NCI-H774 (cell line): ENCODE measurements at regions not wholly inside any gene's neighbourhood (a gene's known extent, or its start where the extent isn't known, plus 50 kb on each side); places are given as distances from the start of the nearest gene placed in this dataset.

ENCODE experiments used
- DNase-seq: peaks from one replicate; lab custom pipeline; 2025; lab: John Stamatoyannopoulos, UW

DNA sequence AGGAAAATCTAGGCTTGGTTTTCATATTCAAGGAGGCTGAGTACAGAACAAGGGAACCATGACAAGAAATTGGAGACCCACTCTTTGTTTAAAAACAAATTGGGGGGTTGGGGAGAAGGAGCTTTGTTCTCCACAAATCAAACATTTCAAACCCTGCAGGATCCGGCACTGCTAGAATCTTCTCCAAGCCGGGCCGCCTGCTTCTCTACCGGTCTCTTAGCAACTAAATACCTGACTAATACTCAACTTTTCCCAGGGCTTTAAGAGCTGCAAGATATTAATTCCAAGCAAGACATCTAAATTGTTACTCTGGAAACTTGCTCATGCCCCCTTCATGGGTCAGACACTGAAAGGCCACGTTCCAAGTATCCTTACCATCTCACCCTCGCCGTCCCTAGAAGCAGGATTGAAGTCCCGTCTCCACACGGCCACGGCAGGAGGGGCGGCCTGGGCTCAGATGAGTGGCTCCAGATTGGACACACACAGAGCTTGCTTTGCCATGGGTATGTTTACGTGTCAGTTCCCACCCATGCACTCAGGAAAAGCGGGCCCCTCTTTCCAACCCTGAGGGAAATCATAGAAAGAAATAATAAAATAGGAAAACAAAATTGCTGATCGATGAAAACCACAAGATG lies 126.4 kb upstream of the CDH4 start:
- no peak for DNase-seq

DNA sequence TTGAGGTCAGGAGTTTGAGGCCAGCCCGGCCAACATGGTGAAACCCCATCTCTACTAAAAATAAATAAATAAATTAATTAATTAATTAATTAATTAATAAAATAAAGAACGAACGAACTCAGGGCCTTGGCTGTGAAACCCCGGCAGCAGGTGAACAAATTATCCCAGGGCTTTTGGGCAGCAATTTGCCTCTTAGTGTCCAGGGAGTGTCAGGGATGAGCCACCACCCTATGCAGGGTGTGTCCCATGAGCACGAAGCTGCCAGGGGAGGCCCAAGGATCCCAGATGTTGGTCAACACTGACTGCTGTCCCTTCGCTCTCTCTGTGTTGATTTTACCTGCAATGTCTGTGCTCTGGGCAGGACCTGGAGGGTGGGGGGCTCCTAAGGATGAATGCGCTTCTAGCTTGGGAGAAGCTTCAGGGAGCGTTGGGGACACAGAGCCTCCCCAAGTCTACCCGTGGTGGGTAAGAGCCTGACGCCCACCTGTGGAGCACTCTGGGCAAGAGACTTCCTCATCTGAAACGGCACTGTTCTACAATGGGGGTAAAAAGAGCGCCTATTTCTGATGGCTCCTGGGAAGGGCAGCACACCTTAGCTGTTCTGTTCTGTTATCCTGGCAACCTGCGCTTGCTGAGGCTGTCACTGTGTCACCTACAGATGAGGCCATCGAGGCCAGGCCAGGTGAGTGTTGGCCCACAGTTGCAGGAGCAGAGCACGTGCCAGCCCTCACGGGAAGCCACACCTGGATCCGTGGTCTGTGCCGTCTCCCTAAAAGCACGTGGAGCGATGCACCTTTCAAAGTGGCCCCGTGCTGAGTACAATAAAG lies 125.5 kb upstream of the CDH4 start:
- no peak for DNase-seq

DNA sequence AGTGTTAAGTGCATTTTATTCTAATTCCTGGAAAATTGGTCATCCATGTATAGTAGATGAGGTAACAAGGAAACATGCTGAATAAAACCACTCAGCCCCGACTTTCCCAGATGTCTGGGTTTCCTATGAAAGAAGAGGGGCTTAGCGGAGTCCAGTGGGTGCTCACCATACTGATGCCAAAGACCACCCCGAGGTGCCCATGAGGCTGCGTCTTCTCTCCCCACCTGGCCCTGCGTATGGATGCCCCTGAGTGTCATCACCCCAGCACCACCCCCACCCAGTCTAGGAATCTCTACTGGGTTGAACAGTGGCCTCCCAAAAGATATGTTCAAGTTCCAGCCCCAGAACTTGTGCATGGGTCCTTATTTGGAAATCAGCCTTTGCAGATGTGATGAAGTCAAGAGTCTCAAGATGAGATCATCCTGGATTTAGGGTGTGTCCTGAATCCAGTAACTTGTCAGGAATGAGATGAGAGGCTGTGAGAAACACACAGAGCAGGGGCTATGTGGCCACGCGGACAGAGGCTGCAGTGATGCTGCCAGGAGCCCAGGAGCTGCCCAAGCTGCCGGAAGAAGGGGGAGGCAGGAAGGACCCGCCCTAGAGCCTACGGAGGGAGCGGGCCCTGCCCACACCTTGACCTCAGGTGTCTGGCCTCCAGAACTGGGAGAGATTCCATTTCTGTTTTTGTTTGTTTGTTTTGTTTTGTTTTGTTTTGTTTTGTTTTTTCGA lies 124.6 kb upstream of the CDH4 start:
- DNase-seq: no peak

DNA sequence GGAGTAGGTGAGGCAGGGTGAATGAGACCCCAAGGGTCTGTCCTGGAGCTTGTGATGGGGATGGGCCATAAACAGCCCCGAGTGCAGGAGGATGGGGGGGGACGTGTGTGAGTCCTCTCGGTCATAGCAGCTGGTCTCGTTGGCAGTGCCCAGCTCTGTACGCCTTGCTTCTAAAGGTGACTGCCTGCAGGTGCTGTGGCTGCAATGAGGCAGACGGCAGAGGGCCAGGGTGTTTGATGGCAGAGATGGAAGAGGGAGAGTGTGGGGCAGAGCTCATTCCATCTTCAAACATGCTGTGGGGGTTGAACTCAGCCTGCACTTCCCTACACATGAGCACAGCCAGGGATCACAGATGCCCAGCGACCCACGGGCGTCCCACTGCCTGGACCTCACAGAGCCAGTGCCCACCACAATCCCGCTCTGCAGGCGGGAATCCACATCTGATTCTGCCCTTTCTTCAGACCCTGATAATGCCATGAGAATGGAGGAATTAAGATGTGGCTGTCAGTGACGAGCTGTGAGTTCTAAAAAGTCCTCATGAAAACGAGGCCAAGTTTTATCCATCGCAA lies 123.3 kb upstream of the CDH4 start:
- no peak for DNase-seq

DNA sequence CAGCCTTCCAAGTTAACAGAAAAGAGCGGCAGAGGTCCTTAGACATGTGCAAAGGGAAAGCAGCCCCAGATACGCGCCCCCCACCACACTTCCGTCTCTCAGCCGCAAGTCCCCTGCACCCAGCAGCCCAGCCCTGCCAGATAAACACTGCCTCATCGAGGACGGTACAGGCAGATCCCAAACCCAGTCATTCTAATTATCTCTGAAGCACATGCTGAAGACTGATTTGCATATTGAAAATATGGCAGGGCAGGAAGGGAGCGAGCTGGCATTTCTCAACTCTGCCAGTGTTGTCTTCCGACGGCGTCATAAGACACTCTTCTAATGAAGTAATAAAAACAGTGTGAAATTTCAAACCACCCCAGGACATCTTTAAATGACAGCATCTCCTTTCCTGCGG lies 122.8 kb upstream of the CDH4 start:
- DNase-seq: no peak

DNA sequence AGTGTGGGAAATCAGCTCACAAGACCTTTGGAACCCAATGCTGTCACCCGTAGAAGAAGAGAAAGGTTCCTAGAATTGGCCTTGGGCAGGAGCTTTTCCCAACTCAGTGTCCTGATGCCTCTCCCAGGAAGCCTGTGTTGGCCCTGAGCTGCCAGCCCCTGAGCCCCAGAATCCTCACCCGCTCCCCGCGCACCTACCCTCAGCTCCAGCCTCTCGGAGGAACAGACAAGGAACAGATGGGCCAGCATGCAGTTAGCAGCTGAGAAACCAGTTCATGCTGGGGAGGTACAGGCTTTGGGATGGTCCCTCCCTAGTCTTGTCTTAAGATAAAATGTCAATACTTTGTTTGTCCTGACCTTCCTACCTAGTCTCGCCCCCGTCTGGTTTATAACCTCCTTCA lies 121.9 kb upstream of the CDH4 start:
- no peak for DNase-seq

DNA sequence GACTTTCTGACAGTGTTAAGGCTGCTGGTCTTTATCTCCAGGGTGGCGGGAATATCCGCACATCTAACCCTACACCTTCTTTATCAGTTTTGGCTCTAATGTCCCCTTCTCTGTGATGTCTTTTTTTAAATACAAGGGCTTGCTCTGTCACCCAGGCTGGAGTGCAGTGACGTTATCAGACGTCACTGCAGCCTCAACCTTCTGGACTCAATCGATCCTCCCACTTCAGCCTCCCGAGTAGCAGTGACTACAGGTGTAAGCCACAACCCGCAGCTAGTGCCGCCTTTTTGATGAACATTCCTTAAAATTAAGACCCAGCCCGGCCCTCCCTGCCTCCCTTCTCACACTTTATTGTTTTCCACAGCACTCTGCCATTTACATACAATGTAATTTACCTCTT lies 120.1 kb upstream of the CDH4 start:
- no peak for DNase-seq

DNA sequence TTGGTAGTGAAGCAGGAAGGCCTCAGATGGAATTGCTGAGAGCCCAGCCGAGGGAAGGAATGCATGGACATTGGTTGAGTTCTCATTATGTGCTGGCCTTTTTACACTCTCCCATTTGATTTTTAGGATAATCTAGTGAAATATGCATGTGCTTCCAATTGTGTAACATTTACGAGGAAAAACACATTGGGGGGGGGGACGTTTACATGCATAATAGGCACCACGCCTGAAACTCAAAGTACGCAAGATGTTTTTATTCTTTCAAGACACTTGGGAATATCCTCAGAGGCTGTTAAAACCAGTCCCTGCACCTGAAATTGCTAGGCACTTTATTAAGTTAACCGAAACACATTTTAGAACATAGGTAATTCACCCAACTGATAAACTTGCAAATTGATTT lies 118.5 kb upstream of the CDH4 start:
- DNase-seq: no peak

DNA sequence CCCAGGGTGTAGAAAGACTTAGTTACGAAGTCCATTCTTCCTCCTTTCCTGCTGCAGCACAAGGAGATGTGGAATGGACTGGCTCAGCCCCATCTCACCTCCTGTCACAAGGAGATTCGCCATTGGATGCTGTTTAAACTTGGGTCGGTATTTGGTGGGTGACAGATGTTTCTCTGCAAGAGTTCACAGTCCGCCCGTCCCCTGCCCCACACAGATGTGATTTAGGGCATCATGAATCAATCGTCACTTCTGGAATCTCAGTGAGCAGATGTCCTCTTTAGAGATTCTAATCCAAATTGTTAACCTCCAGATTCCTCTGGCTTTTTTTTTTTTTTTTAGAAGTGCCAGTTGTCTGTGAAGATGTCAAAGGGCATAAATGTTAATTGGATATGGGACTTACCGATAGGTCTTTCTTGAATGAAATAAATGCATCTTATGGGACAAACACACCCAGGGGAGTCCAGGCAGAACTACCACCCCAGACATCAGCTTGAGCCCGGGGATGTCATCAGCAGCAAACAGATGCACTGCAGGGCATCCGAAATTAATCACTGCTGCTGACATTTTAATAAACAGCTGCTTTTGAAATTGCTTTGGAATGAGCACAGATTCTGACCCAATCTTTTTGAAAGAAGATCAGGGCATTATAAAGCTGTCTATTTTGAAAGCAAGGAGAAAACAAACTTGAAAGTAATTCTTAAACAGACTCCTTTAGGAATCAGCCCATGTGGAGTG lies 117.6 kb upstream of the CDH4 start:
- DNase-seq: no peak

DNA sequence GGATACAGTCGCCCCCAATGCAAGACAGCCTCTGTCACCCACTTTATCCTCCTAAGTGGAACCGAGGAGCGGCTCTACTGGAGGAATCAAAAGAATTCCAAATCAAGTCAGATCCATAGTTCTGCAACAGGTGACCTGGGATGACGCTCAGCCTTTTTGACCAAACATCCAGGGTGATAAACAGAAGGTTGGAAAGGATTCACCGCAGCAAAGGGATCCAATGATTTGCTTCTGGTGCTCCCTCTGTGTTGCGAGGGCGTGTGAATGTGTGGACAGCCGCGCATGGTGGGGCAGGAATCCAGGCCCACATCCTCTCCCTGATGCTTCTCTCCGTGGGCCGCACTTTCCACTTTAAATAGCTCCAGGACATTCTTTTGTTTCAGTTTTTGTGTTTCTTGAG lies 116.8 kb upstream of the CDH4 start:
- DNase-seq: no peak

DNA sequence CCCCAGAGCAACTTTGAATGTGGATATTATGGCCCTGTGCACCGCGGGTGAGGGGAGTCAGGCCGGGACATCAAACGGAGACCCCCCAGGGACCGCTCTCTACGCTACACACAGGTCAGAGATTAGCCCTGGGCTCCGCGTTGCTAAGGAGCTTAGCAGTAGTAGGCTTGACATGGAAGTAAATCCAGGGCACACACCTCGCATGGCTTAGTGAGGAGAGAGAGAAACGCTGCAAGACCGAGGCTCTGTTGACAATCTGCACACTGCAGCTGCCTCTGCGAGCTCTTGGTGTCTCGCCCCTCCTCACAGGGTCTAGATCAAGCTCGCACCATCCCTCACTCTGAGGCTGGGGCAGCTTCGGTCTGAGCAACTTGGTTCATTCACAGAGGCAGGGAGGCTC lies 116.1 kb upstream of the CDH4 start:
- no peak for DNase-seq

DNA sequence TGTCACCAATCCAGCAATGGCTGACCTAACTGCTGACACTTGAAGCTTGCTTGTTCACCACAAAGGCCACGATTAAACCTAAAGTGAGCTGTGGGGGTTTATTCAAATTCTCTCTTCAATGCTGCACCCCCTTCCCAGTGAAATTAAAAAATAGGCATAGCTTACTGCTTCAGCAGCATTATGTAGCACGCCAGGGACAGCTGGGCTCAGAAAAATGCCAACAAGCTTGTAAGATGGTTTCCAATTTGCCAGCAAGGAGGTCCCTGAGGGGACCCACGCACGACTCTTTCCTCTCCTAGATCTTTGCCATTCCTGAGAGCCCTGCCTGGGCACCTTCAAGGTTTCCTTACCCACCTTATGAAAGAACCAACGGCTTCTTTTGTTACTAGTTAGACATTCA lies 113.5 kb upstream of the CDH4 start:
- no peak for DNase-seq

DNA sequence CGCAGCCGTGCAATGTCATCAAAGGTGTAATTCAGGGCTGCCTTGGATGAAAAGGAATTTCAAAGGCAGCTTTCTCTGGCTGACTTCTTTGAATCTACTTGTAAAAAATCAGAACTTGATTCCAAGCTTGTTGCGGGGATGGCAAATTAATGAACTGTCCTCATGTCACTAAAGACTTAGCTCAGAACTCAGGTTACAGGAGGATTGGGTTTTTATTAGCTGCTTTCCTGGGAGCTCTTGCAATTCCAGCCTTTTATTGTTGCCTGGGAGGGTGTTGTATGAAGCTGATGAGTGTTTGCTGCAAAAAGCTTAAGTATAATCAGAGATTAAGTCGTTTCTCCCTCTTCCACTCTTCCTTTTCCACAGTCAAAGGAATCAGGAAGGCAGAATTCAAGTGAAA lies 113.0 kb upstream of the CDH4 start:
- DNase-seq: no peak

DNA sequence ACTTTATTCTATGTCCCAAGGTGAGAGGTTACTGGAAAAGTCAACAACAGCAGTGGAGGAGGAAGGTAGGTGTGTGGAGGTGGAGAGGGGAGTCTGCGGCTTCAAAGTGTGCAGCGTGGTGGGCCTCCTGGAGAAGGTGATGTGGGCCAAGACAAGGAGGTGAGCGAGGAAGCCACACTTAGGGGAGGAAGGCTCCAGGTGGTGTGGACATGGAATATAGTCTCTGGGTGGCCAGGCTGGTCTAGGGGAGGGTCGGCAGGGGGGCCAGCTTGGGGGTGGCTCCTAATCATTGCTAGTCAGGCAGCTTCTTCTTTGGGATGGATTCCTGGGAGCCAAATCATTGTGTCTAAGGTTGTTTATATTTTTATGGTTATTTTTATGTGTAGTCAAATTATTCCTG lies 111.5 kb upstream of the CDH4 start:
- DNase-seq: no peak

DNA sequence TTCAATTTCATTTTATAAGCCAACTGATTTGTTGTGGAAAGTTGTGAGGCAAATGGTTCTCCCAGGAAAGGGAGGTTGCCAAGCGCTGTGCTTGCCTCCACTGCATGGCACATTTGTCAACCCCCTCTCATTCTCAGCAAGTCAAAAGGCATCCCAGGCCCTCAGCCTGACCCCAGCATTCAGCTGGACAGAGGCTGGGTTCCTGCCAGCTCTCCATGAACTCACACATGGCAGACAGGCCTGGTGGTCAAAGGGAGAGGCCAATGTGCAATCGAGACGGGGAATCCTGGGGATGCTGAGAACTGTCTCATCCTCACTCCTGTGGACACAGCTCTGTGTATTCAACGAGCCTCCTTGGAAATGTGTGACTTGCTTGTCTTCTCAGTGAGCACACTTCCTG lies 106.0 kb upstream of the CDH4 start:
- DNase-seq: no peak

DNA sequence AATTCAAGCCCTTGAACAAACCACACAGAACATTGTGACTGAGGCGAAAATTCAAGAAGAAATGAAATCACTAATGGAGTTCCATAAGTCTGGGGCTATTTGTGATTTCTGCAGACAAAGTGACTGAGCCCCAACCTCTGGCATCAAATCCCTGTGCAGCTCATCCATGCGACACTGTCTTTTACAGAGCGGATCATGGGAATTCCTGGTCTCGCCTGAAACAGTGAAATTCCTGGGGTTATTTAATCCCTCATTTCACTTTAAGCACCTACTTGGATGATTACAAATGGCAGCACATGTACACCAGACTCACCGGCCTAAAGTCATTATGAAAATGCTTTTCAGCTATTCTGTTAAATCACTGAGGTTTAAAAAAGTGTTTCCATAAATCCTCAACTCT lies 102.4 kb upstream of the CDH4 start:
- DNase-seq: no peak

DNA sequence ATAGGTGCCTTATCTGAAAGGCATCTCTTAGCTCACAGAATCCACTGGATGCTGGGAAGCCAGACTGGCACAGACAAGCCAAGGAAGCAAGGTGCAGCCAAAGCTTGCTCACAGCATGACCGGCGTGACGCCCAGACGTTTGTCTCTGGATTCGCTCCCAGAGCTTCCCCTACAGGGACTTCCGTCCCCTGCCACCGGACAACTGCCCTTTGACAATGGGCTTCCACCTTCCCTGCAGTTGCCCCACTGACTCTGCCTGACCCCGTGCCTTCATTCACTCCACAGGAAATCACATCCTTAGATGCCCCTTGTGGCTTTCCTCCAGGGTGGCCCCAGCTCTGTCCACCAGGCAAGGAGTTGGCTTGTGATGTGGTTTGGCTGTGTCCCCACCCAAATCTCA lies 94.8 kb upstream of the CDH4 start:
- no peak for DNase-seq

DNA sequence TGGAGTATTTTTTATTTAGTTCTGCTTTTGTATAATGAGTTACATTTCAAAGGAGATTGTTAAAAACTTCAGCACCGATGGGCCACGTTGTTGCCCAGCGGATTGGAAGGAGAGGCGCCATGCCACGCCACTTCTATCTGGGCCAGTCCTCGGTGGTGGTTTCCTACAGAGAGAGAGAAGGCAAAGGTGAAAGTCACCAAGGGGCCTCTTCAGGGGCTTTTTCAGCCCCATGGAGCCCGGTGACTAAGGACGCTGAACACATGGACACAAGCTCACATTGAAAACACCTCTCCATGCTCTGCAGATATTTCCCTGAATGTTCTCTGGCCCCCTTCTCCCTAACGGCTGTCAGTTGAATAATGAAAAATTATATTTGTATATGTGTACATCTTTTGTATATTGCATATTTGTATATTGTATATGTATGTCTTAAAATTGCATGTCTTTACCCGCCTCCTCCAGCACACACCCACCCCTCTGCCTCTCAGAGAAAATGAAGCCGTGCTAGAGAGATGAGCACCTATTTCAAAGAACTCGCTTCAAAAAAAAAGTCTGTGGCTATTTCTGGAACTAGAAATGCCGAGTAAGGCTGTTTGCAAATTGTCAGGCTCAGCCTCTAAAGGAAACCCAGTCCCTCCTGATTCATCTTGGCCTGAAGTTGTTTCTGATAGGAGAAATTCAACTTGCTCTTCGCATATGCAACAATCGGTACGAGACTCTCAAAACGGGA lies 91.9 kb upstream of the CDH4 start:
- no peak for DNase-seq

DNA sequence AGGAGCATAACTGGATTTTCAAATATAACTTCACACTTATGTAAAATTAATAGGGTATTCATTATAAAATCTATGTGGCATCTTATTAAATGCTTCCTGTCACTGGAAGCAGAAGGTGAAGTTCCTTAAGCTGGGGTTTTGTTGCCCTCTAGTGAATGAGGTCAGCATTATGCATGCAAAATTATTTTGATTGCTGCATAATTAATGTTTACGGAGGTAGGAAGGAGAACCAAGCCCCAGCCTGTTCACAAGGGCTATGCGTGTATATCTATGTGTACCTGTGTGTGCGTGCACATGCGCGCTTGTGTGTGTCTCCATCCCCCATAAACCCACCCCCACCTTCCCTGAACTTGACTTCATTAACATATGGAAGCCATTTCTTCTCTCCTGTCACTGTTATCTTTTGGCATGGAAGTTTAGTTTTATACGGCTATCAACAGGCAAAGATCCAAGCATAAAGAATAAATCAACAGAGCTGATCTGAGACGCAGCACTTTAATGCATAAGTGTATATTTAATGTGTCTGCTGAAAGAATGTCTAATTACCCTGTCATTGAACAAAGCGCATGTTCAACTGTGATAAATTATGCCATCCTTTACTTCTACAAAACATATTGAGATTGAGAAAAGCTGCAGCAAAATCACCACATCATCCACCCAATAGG lies 90.2 kb upstream of the CDH4 start:
- DNase-seq: peak; percentile 28

DNA sequence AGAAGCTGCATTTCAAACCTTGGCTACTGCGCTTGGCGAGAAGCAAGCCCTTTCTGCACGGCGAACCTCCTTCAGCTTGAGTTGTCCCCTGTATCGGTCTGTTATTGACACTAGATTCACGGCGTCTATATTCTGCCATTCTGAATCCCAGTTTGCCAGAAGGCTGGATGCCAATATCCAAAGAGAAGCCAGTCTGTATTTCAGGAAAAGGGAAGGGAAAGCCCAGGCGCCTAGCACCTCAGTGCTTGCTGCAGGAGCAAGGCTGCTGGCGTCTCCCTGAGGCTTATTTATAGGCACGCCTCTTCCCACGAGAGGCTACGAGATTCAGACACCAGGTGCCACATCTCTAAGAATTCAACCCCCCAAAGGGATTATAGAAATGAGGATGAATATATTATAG lies 89.6 kb upstream of the CDH4 start:
- peak; percentile 6 for DNase-seq

DNA sequence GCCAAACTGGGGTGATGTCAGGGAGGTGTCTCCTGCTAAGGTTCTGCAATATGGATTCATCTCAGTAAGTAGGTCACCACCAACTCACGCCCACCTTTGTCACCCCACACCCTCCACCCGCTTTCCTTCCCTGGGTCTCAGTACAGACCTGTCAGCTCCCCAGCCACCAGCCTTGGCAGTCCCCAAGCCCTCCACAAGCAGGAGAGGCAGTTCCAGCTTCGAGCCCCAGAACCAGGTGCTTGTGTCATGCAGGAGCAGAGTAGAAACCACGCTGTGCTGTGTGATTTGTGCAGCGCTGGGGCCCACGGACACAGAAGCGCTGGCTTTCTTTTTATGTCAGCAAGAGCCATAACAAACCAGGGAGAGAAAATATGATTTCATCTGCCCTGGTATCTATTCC lies 89.0 kb upstream of the CDH4 start:
- no peak for DNase-seq
